ENCODE measurements at regions not wholly inside any gene's neighbourhood (a gene's known extent, or its start where the extent isn't known, plus 50 kb on each side); places are given as distances from the start of the nearest gene placed in this dataset.

- Histone ChIP-seq H4K91ac (ENCODE audit: insufficient read length, low read depth, low read length) (no peak overlapping the region), H3K23me2 (ENCODE audit: insufficient read length, low read depth, low read length, poor library complexity, severe bottlenecking) (no peaks in the 10 kb centered on the region), H2BK20ac (ENCODE audit: low read depth, low read length, poor library complexity, severe bottlenecking) (no peak overlapping the region), H4K20me1 (ENCODE audit: control insufficient read depth, insufficient read depth, insufficient read length) (no peaks in the 10 kb centered on the region), H2BK12ac (ENCODE audit: insufficient read length, low read depth, low read length) (no peak overlapping the region), H3T11ph (ENCODE audit: low read length) (no peak overlapping the region), H3K4ac (ENCODE audit: low read depth, low read length) (no peak overlapping the region), H3K4me2 (ENCODE audit: insufficient read depth, insufficient read length, low read length) (no peak overlapping the region), H2AK5ac (ENCODE audit: insufficient read length, low read length) (no peak overlapping the region), H2BK15ac (ENCODE audit: low read depth, low read length) (no peak overlapping the region), H3K14ac (ENCODE audit: insufficient read depth, low read length) (no peak overlapping the region), H3K56ac (ENCODE audit: insufficient read length, low read depth, low read length) (no peak overlapping the region), H3K79me2 (ENCODE audit: insufficient read depth, low read length) (no peaks in the 10 kb centered on the region), H3K4me1 (ENCODE audit: insufficient read depth, low read length) (no peaks in the 10 kb centered on the region), H3K23ac (ENCODE audit: insufficient read length, low read depth, low read length) (no peak overlapping the region), H3K27me3 (ENCODE audit: insufficient read depth, low read length) (no peaks in the 10 kb centered on the region), H4K5ac (ENCODE audit: insufficient read length, low read depth, low read length) (no peak overlapping the region), H3K27ac (ENCODE audit: insufficient read length, low read depth, low read length) (no peak overlapping the region), H2AFZ (ENCODE audit: low read length) (no peak overlapping the region), H3K79me1 (ENCODE audit: insufficient read depth, low read depth, low read length, poor library complexity, severe bottlenecking) (no peaks in the 10 kb centered on the region), H2BK120ac (ENCODE audit: low read depth, low read length, poor library complexity, severe bottlenecking) (no peak overlapping the region), H3K9me3 (ENCODE audit: control insufficient read depth, low read depth, low read length) (no peaks in the 10 kb centered on the region), H3K18ac (ENCODE audit: insufficient read length, low read depth, low read length) (no peak overlapping the region), H3K9ac (ENCODE audit: extremely low read depth, insufficient read length, low read length) (no peak overlapping the region), H2BK5ac (ENCODE audit: insufficient read length, low read length) (no peak overlapping the region), H4K8ac (replicated peaks; ENCODE audit: insufficient read length, low read depth, low read length) (no peak overlapping the region)
- TF ChIP-seq, protein P1, sequence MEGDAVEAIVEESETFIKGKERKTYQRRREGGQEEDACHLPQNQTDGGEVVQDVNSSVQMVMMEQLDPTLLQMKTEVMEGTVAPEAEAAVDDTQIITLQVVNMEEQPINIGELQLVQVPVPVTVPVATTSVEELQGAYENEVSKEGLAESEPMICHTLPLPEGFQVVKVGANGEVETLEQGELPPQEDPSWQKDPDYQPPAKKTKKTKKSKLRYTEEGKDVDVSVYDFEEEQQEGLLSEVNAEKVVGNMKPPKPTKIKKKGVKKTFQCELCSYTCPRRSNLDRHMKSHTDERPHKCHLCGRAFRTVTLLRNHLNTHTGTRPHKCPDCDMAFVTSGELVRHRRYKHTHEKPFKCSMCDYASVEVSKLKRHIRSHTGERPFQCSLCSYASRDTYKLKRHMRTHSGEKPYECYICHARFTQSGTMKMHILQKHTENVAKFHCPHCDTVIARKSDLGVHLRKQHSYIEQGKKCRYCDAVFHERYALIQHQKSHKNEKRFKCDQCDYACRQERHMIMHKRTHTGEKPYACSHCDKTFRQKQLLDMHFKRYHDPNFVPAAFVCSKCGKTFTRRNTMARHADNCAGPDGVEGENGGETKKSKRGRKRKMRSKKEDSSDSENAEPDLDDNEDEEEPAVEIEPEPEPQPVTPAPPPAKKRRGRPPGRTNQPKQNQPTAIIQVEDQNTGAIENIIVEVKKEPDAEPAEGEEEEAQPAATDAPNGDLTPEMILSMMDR (conservative IDR thresholded peaks at IDR 0.05): no peak
- no CpG with 5 or more reads among the region's 2 CpGs for WGBS (ENCODE audit: extremely low coverage, insufficient read length, low lambda C conversion rate)
- Mint-ChIP-seq H3K4me1 (no peaks in the 10 kb centered on the region), H3K27ac (no peak overlapping the region), H3K9me3 (no peaks in the 10 kb centered on the region), H3K4me3 (no peak overlapping the region), H3K27me3 (ENCODE audit: low read depth) (no peaks in the 10 kb centered on the region), H3K36me3 (ENCODE audit: insufficient read depth in 1 of 3, low read depth in 3 of 3) (no peaks in the 10 kb centered on the region)
- DNase-seq: no peak
Measured at GRCh38 chr5:26757941-26758340, 280.4 kb downstream of the CDH9 start.
